Panc1 (cell line): ENCODE measurements at regions not wholly inside any gene's neighbourhood (a gene's known extent, or its start where the extent isn't known, plus 50 kb on each side); places are given as distances from the start of the nearest gene placed in this dataset.

Experiments
- ATAC-seq: fragments of 200-7000 bp; cut with Tn5 transposase; 2 replicates; pipeline ENCODE4 v1.9.1; 2020; ENCODE audit warnings: mild to moderate bottlenecking, moderate library complexity
- BruUV-seq: library from RNA; stranded (reverse); fragments of 400-500 nt; replicated peaks from 2 replicates; lab custom pipeline; 2021; lab: Mats Ljungman, UMichigan
- CTCF ChIA-PET: fragments of 300-600 bp; sonication (Branson Sonifier 250); formaldehyde crosslinking; loops from one replicate; lab custom pipeline; 2022; ENCODE audit warnings: antibody characterized with exemption; lab: Charles Lee
- POLR2A ChIA-PET: fragments of 300-600 bp; sonication (Branson Sonifier 250); formaldehyde crosslinking; loops from one replicate; lab custom pipeline; 2022; ENCODE audit warnings: antibody characterized with exemption; lab: Charles Lee
- DNase-seq: peaks from one replicate; pipeline ENCODE4 v3.0.0-alpha.2; 2010; ENCODE audit warnings: low read depth, low spot score
- H3K27ac ChIP-seq: 2 replicates; pipeline ENCODE4 v1.5.1; 2011; ENCODE audit warnings: mild to moderate bottlenecking, low read length, inconsistent platforms
- H3K27me3 ChIP-seq: fragments of 200-500 bp; sonication (Bioruptor generic); 2 replicates; pipeline ENCODE4 v1.6.0; 2014; ENCODE audit warnings: low read length, inconsistent platforms; ENCODE audit not compliant: control insufficient read depth, insufficient read depth
- H3K36me3 ChIP-seq: fragments of 200-500 bp; sonication (Bioruptor generic); 2 replicates; pipeline ENCODE4 v1.5.1; 2014; ENCODE audit warnings: inconsistent platforms, mild to moderate bottlenecking, low read length, moderate library complexity; ENCODE audit not compliant: control insufficient read depth, insufficient read depth
- H3K4me1 ChIP-seq: 2 replicates; pipeline ENCODE4 v1.5.1; 2011; ENCODE audit warnings: inconsistent platforms, mild to moderate bottlenecking, low read length, moderate library complexity; ENCODE audit not compliant: control insufficient read depth, insufficient read depth
- H3K4me3 ChIP-seq, 2 experiments: 2 replicates each; pipeline ENCODE4 v1.5.1; 2011 to 2012; ENCODE audit warnings: low read depth in 2 of 2, low read length in 2 of 2, mild to moderate bottlenecking in 2 of 2, inconsistent platforms in 1 of 2, moderate library complexity in 1 of 2
- H3K9me3 ChIP-seq: fragments of 200-500 bp; sonication (Bioruptor generic); 2 replicates; pipeline ENCODE4 v1.5.1; 2014; ENCODE audit warnings: low read depth, mild to moderate bottlenecking, inconsistent platforms, low read length, moderate library complexity; ENCODE audit not compliant: control insufficient read depth, insufficient read depth
- POLR2AphosphoS5 ChIP-seq: IDR thresholded peaks from 2 replicates; pipeline ENCODE4 v1.6.1; 2012; ENCODE audit warnings: mild to moderate bottlenecking, low read depth, low read length, moderate library complexity
- SIN3A ChIP-seq: IDR thresholded peaks from 2 replicates; pipeline ENCODE4 v1.6.1; 2012; ENCODE audit warnings: low read depth, mild to moderate bottlenecking, low read length, moderate library complexity, borderline replicate concordance; ENCODE audit not compliant: insufficient read depth
- TCF7L2 ChIP-seq: IDR thresholded peaks from 2 replicates; pipeline ENCODE4 v1.6.1; 2011; ENCODE audit warnings: mild to moderate bottlenecking, low read depth, low read length, inconsistent platforms
- in situ Hi-C: cut with HindIII; loops from 2 replicates; pipeline ENCODE4 v1.10.0; 2016; ENCODE audit warnings: low sequenced_read_pairs, low pct_unique_long_range_greater_than_20kb
- intact Hi-C: fragments of 100-400 bp; cut with micrococcal nuclease; formaldehyde crosslinking; loops from one replicate; pipeline ENCODE4 v1.10.0; 2022; ENCODE audit not compliant: unreplicated experiment
- TF ChIP-seq, protein P1 (sequence below), 2 experiments: IDR thresholded peaks; 2 replicates each; pipeline ENCODE4 v1.6.1; 2011 to 2012; ENCODE audit warnings: low read depth in 2 of 2, control low read depth in 1 of 2, low read length in 1 of 2, mild to moderate bottlenecking in 1 of 2, moderate library complexity in 1 of 2; ENCODE audit not compliant: insufficient read depth in 1 of 2
- TF ChIP-seq, protein P2 (sequence below): fragments of 450-650 bp; IDR thresholded peaks from 2 replicates; pipeline ENCODE4 v1.5.1; 2017; ENCODE audit warnings: mild to moderate bottlenecking

DNA sequence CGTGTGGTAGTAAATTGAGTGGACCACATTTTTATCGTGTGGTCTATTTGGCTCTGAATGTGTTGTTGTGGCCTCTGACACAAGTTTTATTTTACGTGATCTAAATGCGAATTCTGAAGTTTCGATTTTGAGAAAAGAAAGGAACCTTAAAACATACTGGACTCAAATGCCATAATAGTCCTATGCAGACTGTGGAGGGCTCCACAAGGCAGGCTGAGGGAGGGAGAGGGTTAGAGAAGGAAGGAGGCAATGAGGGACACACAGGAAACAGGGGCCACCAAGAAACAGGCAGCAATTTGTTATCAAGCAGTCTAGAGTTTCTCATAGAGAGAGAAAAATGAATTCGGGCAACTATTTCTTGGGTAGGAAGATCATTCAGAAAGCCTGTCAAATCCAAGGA is 110.4 kb upstream of the SEMA6A start:
- TF ChIP-seq, protein P1, sequence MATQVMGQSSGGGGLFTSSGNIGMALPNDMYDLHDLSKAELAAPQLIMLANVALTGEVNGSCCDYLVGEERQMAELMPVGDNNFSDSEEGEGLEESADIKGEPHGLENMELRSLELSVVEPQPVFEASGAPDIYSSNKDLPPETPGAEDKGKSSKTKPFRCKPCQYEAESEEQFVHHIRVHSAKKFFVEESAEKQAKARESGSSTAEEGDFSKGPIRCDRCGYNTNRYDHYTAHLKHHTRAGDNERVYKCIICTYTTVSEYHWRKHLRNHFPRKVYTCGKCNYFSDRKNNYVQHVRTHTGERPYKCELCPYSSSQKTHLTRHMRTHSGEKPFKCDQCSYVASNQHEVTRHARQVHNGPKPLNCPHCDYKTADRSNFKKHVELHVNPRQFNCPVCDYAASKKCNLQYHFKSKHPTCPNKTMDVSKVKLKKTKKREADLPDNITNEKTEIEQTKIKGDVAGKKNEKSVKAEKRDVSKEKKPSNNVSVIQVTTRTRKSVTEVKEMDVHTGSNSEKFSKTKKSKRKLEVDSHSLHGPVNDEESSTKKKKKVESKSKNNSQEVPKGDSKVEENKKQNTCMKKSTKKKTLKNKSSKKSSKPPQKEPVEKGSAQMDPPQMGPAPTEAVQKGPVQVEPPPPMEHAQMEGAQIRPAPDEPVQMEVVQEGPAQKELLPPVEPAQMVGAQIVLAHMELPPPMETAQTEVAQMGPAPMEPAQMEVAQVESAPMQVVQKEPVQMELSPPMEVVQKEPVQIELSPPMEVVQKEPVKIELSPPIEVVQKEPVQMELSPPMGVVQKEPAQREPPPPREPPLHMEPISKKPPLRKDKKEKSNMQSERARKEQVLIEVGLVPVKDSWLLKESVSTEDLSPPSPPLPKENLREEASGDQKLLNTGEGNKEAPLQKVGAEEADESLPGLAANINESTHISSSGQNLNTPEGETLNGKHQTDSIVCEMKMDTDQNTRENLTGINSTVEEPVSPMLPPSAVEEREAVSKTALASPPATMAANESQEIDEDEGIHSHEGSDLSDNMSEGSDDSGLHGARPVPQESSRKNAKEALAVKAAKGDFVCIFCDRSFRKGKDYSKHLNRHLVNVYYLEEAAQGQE (IDR thresholded peaks at IDR 0.05; ENCODE audit: insufficient read depth in 1 of 2, low read depth in 2 of 2, low read length in 1 of 2): no peak
- TF ChIP-seq SIN3A: no peak
- no peak for TF ChIP-seq POLR2AphosphoS5
- TF ChIP-seq, protein P2, sequence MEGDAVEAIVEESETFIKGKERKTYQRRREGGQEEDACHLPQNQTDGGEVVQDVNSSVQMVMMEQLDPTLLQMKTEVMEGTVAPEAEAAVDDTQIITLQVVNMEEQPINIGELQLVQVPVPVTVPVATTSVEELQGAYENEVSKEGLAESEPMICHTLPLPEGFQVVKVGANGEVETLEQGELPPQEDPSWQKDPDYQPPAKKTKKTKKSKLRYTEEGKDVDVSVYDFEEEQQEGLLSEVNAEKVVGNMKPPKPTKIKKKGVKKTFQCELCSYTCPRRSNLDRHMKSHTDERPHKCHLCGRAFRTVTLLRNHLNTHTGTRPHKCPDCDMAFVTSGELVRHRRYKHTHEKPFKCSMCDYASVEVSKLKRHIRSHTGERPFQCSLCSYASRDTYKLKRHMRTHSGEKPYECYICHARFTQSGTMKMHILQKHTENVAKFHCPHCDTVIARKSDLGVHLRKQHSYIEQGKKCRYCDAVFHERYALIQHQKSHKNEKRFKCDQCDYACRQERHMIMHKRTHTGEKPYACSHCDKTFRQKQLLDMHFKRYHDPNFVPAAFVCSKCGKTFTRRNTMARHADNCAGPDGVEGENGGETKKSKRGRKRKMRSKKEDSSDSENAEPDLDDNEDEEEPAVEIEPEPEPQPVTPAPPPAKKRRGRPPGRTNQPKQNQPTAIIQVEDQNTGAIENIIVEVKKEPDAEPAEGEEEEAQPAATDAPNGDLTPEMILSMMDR: no peak
- no peak for TF ChIP-seq TCF7L2
- DNase-seq: no peak
- no peaks in the 10 kb centered on the region for H3K4me1 ChIP-seq
- in situ Hi-C loops (no loop called here), intact Hi-C loops (no loop called here)
- no peaks in the 10 kb centered on the region for H3K9me3 ChIP-seq
- ChIA-PET CTCF (no interaction called here), POLR2A (no interaction called here)
- no peaks in the 10 kb centered on the region for H3K36me3 ChIP-seq
- no peak overlapping the region for H3K27ac ChIP-seq
- ATAC-seq: no peak
- BruUV-seq: no TSS peak
- H3K4me3 ChIP-seq: no peak overlapping the region
- no peaks in the 10 kb centered on the region for H3K27me3 ChIP-seq

DNA sequence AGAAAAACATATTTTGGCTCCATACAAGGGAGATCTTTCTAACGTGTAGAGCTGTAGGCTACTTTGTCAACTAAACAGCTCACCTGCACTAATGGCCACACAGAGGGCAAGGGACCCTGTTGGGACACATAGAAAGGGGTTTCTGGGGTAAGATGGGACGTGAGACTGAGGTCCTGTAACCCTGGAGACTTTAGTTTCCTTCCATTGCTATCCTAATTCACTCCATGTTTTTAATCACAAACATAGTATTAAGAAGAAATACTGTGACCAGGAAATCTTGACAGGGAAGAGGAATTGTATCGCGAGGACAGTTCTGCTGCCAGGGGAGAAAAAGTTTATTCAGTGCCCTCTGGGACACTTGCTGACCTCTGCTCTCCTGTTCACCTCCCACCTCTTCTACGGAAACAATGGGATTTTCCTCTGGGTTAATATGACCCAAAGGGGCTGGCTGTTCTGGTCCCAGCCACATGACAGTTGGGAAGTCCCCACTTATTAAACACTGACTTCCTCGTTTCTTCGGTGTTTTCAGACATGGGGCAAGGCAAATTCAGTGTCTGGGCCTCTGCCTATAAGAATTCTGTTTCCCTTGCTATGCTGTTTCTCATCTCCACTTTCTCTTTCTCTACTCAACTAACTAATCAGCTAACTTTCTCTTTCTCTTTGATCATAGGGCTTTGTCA is 106.9 kb upstream of the SEMA6A start:
- H3K27ac ChIP-seq: no peak overlapping the region
- no peak overlapping the region for H3K4me3 ChIP-seq
- no peak for ATAC-seq
- no peaks in the 10 kb centered on the region for H3K4me1 ChIP-seq
- in situ Hi-C loops: no loop called here
- TF ChIP-seq, protein P1 (IDR thresholded peaks at IDR 0.05; ENCODE audit: insufficient read depth in 1 of 2, low read depth in 2 of 2, low read length in 1 of 2): no peak
- no peak for TF ChIP-seq POLR2AphosphoS5
- TF ChIP-seq SIN3A: no peak
- no peak for TF ChIP-seq TCF7L2
- TF ChIP-seq, protein P2: no peak
- BruUV-seq: no TSS peak
- DNase-seq: no peak
- no peaks in the 10 kb centered on the region for H3K9me3 ChIP-seq
- intact Hi-C loops: no loop called here
- H3K36me3 ChIP-seq: no peaks in the 10 kb centered on the region
- H3K27me3 ChIP-seq: no peaks in the 10 kb centered on the region
- CTCF ChIA-PET: interaction anchor here (0.6 kb wide), 1 partner anchor 104 kb away, joined by 9 read pairs; no protein-coding TSS in a partner anchor
- POLR2A ChIA-PET: no interaction called here
